ENCODE measurements at regions not wholly inside any gene's neighbourhood (a gene's known extent, or its start where the extent isn't known, plus 50 kb on each side); places are given as distances from the start of the nearest gene placed in this dataset.

- Histone ChIP-seq H4K20me1 (ENCODE audit: insufficient read depth) (no peaks in the 10 kb centered on the region), H3F3A (replicated peaks; ENCODE audit: insufficient read depth) (peaks cover 4% of the 10 kb centered on the region), H2AFZ (ENCODE audit: low read depth) (no peak overlapping the region), H3K9ac (no peak overlapping the region), H3K4me3 (ENCODE audit: low read depth in 2 of 2, low read length in 1 of 2) (no peak overlapping the region), H3K4me1 (ENCODE audit: control insufficient read depth in 1 of 2, insufficient read depth in 2 of 2, low read depth in 1 of 2, low read length in 1 of 2) (no peaks in the 10 kb centered on the region), H3K4me2 (no peak overlapping the region), H3K9me2 (no peaks in the 10 kb centered on the region), H3K36me3 (replicated peaks in 1 of 2; ENCODE audit: control insufficient read depth in 1 of 2, insufficient read depth in 2 of 2, low read length in 1 of 2) (no peaks in the 10 kb centered on the region), H3K27me3 (ENCODE audit: insufficient read depth) (no peaks in the 10 kb centered on the region), H3K9me3 (no peaks in the 10 kb centered on the region), H3K27ac (ENCODE audit: low read depth in 2 of 2, low read length in 1 of 2) (no peak overlapping the region), H3K79me2 (ENCODE audit: insufficient read depth) (no peaks in the 10 kb centered on the region)
- 78% methylated on average over 8 of the region's 8 CpGs for WGBS (ENCODE audit: low lambda C conversion rate)
- ChIA-PET POLR2A (interaction anchor here (0.6 kb wide), 1 partner anchor 56 kb away, joined by 3 read pairs; no protein-coding TSS in a partner anchor), CTCF (no interaction called here)
- DNase-seq, result no peak
- TF ChIP-seq USF2 (IDR thresholded peaks at IDR 0.05; ENCODE audit: borderline replicate concordance, low read depth, low read length) (no peak), MXI1 (IDR thresholded peaks at IDR 0.05; ENCODE audit: low read depth, low read length) (no peak), NFIC (IDR thresholded peaks at IDR 0.05; ENCODE audit: borderline replicate concordance) (no peak), SIN3A (IDR thresholded peaks at IDR 0.05; ENCODE audit: borderline replicate concordance, low read depth, low read length) (no peak), RAD21 (IDR thresholded peaks at IDR 0.05; ENCODE audit: low read length) (no peak), EP300 (IDR thresholded peaks at IDR 0.05; ENCODE audit: borderline replicate concordance in 1 of 2, low read depth in 1 of 2, low read length in 1 of 2) (no peak)
- TF ChIP-seq, protein P1, sequence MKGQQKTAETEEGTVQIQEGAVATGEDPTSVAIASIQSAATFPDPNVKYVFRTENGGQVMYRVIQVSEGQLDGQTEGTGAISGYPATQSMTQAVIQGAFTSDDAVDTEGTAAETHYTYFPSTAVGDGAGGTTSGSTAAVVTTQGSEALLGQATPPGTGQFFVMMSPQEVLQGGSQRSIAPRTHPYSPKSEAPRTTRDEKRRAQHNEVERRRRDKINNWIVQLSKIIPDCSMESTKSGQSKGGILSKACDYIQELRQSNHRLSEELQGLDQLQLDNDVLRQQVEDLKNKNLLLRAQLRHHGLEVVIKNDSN (IDR thresholded peaks at IDR 0.05; ENCODE audit: borderline replicate concordance, low read depth), result no peak
Measured at GRCh38 chr1:9419369-9420041, 119.8 kb upstream of the SLC25A33 start.

- 87% methylated on average over 5 of the region's 5 CpGs for WGBS (ENCODE audit: low lambda C conversion rate)
- H4K20me1 ChIP-seq (ENCODE audit: insufficient read depth), result no peaks in the 10 kb centered on the region
- no peaks in the 10 kb centered on the region for H3K27me3 ChIP-seq (ENCODE audit: insufficient read depth)
- no peaks in the 10 kb centered on the region for H3K9me3 ChIP-seq
- no peaks in the 10 kb centered on the region for H3K36me3 ChIP-seq (replicated peaks in 1 of 2; ENCODE audit: control insufficient read depth in 1 of 2, insufficient read depth in 2 of 2, low read length in 1 of 2)
- DNase-seq, result no peak
- H3K4me1 ChIP-seq (ENCODE audit: control insufficient read depth in 1 of 2, insufficient read depth in 2 of 2, low read depth in 1 of 2, low read length in 1 of 2), result no peaks in the 10 kb centered on the region
- no peak overlapping the region for H3K4me2 ChIP-seq
- ChIA-PET POLR2A (interaction anchor here (0.7 kb wide), 1 partner anchor 51 kb away, joined by 3 read pairs; no protein-coding TSS in a partner anchor), CTCF (no interaction called here)
- H3K4me3 ChIP-seq (ENCODE audit: low read depth in 2 of 2, low read length in 1 of 2), result no peak overlapping the region
- H3K9me2 ChIP-seq, result no peaks in the 10 kb centered on the region
- H2AFZ ChIP-seq (ENCODE audit: low read depth), result no peak overlapping the region
- no peaks in the 10 kb centered on the region for H3K79me2 ChIP-seq (ENCODE audit: insufficient read depth)
- no peak overlapping the region for H3K9ac ChIP-seq
- no peaks in the 10 kb centered on the region for H3F3A ChIP-seq (replicated peaks; ENCODE audit: insufficient read depth)
- H3K27ac ChIP-seq (ENCODE audit: low read depth in 2 of 2, low read length in 1 of 2), result no peak overlapping the region
- TF ChIP-seq GATA2 (CRISPR knock-in tag; IDR thresholded peaks at IDR 0.05) (no peak), TEAD4 (IDR thresholded peaks at IDR 0.05; ENCODE audit: borderline replicate concordance, insufficient read depth) (no peak), ELF1 (IDR thresholded peaks at IDR 0.05) (no peak), IRF3 (IDR thresholded peaks at IDR 0.05; ENCODE audit: low read depth, low read length) (no peak), RCOR1 (IDR thresholded peaks at IDR 0.05; ENCODE audit: low read length) (no peak), TAF1 (IDR thresholded peaks at IDR 0.05; ENCODE audit: borderline replicate concordance, low read depth, low read length) (no peak), GABPA (IDR thresholded peaks at IDR 0.05; ENCODE audit: low read depth) (no peak), NRF1 (IDR thresholded peaks at IDR 0.05; ENCODE audit: low read depth, low read length) (no peak), MEF2A (IDR thresholded peaks at IDR 0.05; ENCODE audit: borderline replicate concordance, low read depth) (no peak), CTCF (IDR thresholded peaks at IDR 0.05) (no peak), REST (IDR thresholded peaks at IDR 0.05; ENCODE audit: low read depth, low read length) (no peak)
Measured at GRCh38 chr1:9420835-9421532, 118.3 kb upstream of the SLC25A33 start.
